Right ventricle myocardium inferior (tissue), 1 donor: ENCODE measurements at regions not wholly inside any gene's neighbourhood (a gene's known extent, or its start where the extent isn't known, plus 50 kb on each side); places are given as distances from the start of the nearest gene placed in this dataset.
"Not testable (repeated sequence)": the region's sequence is repeated elsewhere in the genome, so short reads cannot be mapped to it uniquely, and the experiment has no call there.

ENCODE experiments used
- ATAC-seq: fragments of 200-7000 bp; cut with Tn5 transposase; one replicate; pipeline ENCODE4 v1.9.1; 2020; ENCODE audit warnings: mild to moderate bottlenecking, moderate library complexity
- DNase-seq: peaks from one replicate; pipeline ENCODE4 v3.0.0; 2021; ENCODE audit errors: missing footprints
- intact Hi-C: fragments of 100-400 bp; cut with DNase I; formaldehyde crosslinking; loops from one replicate; pipeline ENCODE4 v1.11.0; 2022
- donor health status: DM: no; HTN: yes; CAD: no; lungs with severe emphysema.

- ATAC-seq (no peak), DNase-seq (no peak)
- intact Hi-C loops, result no loop called here
Measured at GRCh38 chr20:5492937-5493336, 117.9 kb downstream of the GPCPD1 start.

GRCh38 chr20:5491455-5491854 lies 119.4 kb downstream of the GPCPD1 start:
- ATAC-seq, result no peak
- intact Hi-C loops, result no loop called here
- DNase-seq, result no peak

- no peak for ATAC-seq
- intact Hi-C loops, result no loop called here
- no peak for DNase-seq
Measured at GRCh38 chr20:5489601-5490000, 121.2 kb downstream of the GPCPD1 start.

GRCh38 chr20:5488823-5489222 lies 122.0 kb downstream of the GPCPD1 start:
- DNase-seq (no peak), ATAC-seq (no peak)
- intact Hi-C loops, result no loop called here

- intact Hi-C loops, result no loop called here
- ATAC-seq, result no peak
- DNase-seq, result no peak
Measured at GRCh38 chr20:5486377-5487054, 124.3 kb downstream of the GPCPD1 start.

- intact Hi-C loops, result no loop called here
- DNase-seq (no peak), ATAC-seq (no peak)
Measured at GRCh38 chr20:5484926-5485325, 125.9 kb downstream of the GPCPD1 start.

- DNase-seq (no peak), ATAC-seq (no peak)
- intact Hi-C loops, result no loop called here
Measured at GRCh38 chr20:5484346-5484745, 126.5 kb downstream of the GPCPD1 start.

- no peak for ATAC-seq
- no peak for DNase-seq
- intact Hi-C loops, result no loop called here
Measured at GRCh38 chr20:5482791-5483190, 128.0 kb downstream of the GPCPD1 start.

GRCh38 chr20:5481872-5482271 lies 128.9 kb downstream of the GPCPD1 start:
- intact Hi-C loops, result no loop called here
- DNase-seq (no peak), ATAC-seq (no peak)

GRCh38 chr20:5480824-5481600 lies 129.8 kb downstream of the GPCPD1 start:
- ATAC-seq (no peak), DNase-seq (no peak)
- intact Hi-C loops, result no loop called here

GRCh38 chr20:5474646-5475550 lies 135.9 kb downstream of the GPCPD1 start:
- intact Hi-C loops, result no loop called here
- DNase-seq, result no peak
- no peak for ATAC-seq

GRCh38 chr20:5471866-5472265 lies 138.9 kb downstream of the GPCPD1 start:
- DNase-seq, intact Hi-C loops: not testable (repeated sequence)
- peak; percentile 64 for ATAC-seq

GRCh38 chr20:5471368-5471767 lies 139.4 kb downstream of the GPCPD1 start:
- intact Hi-C loops, result no loop called here
- no peak for DNase-seq
- no peak for ATAC-seq

GRCh38 chr20:5470943-5471342 lies 139.9 kb downstream of the GPCPD1 start:
- DNase-seq, result no peak
- no peak for ATAC-seq
- intact Hi-C loops, result no loop called here

- DNase-seq (no peak), ATAC-seq (no peak)
- intact Hi-C loops, result no loop called here
Measured at GRCh38 chr20:5470458-5470857, 140.3 kb downstream of the GPCPD1 start.

- ATAC-seq, result no peak
- intact Hi-C loops, result no loop called here
- DNase-seq, result no peak
Measured at GRCh38 chr20:5469111-5469510, 141.7 kb downstream of the GPCPD1 start.

- intact Hi-C loops, result no loop called here
- ATAC-seq (no peak), DNase-seq (no peak)
Measured at GRCh38 chr20:5467086-5467485, 143.7 kb downstream of the GPCPD1 start.

- no peak for DNase-seq
- intact Hi-C loops, result no loop called here
- ATAC-seq, result no peak
Measured at GRCh38 chr20:5465604-5465927, 145.2 kb downstream of the GPCPD1 start.

GRCh38 chr20:5464901-5465603 lies 145.8 kb downstream of the GPCPD1 start:
- no peak for DNase-seq
- intact Hi-C loops, result no loop called here
- no peak for ATAC-seq
